Thymus (tissue), 11 donors: ENCODE measurements at regions not wholly inside any gene's neighbourhood (a gene's known extent, or its start where the extent isn't known, plus 50 kb on each side); places are given as distances from the start of the nearest gene placed in this dataset.

Experiments
- DNase-seq, 9 donors: peaks; one replicate each; pipeline ENCODE4 v3.0.0-alpha.2; 2013; ENCODE audit warnings: low spot score in 9 of 9, low read depth in 6 of 9, missing footprints in 1 of 9
- H3K27ac ChIP-seq, 2 donors: one replicate each; pipeline ENCODE4 v1.5.1; 2013; ENCODE audit warnings: control low read depth in 1 of 2, low read depth in 1 of 2, low read length in 1 of 2, mild to moderate bottlenecking in 1 of 2, moderate library complexity in 1 of 2
- H3K27me3 ChIP-seq, 2 donors: one replicate each; pipeline ENCODE4 v1.5.1; 2013; ENCODE audit warnings: low read length in 1 of 2; ENCODE audit not compliant: control insufficient read depth in 2 of 2, insufficient read depth in 1 of 2
- H3K36me3 ChIP-seq, 2 donors: one replicate each; pipeline ENCODE4 v1.5.1; 2013; ENCODE audit warnings: low read length in 1 of 2, mild to moderate bottlenecking in 1 of 2, moderate library complexity in 1 of 2; ENCODE audit not compliant: control insufficient read depth in 2 of 2, insufficient read depth in 2 of 2
- H3K4me1 ChIP-seq, 2 donors: one replicate each; pipeline ENCODE4 v1.5.1; 2013; ENCODE audit warnings: low read length in 2 of 2; ENCODE audit not compliant: control insufficient read depth in 2 of 2, insufficient read depth in 2 of 2
- H3K4me3 ChIP-seq, 2 donors: one replicate each; pipeline ENCODE4 v1.5.1; 2013; ENCODE audit warnings: low read length in 2 of 2, control low read depth in 1 of 2, mild to moderate bottlenecking in 1 of 2
- H3K9me3 ChIP-seq, 2 donors: one replicate each; pipeline ENCODE4 v1.5.1; 2013; ENCODE audit warnings: low read length in 1 of 2, mild to moderate bottlenecking in 1 of 2; ENCODE audit not compliant: control insufficient read depth in 2 of 2, insufficient read depth in 1 of 2
- WGBS: extraction: QIAGEN DNeasy Blood & Tissue Kit; methylation state at CpG from one replicate; pipeline ENCODE4 v1.1.7; 2013; 5-methylcytosine and 5-hydroxymethylcytosine counted together
- donor health status: healthy.

DNA sequence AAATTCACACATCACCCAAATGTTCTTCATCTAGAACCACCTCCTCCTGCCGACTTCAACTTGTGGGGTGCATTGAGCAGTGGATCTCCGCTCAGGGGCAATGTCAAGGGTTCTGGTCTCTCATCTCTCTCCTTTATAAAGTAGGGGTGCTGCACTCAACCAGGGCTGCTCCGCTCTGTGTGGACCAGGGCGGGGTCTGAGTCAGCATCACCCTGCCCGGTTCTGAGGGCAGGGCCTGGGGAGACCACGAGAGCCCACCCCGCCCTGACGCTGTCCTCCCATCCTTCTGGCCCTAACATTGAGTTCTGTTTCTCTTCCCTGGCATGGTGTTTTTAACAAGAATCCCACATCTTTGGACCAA is 311.6 kb upstream of the DIO3 start:
- no peaks in the 10 kb centered on the region for H3K36me3 ChIP-seq
- WGBS: 98% methylated on average over 8 of the region's 8 CpGs
- H3K9me3 ChIP-seq: no peaks in the 10 kb centered on the region
- peaks cover 0 to 4% of the 10 kb centered on the region in 2 donors for H3K27me3 ChIP-seq
- no peak overlapping the region for H3K27ac ChIP-seq
- no peak for DNase-seq
- no peaks in the 10 kb centered on the region for H3K4me1 ChIP-seq
- H3K4me3 ChIP-seq: no peak overlapping the region

DNA sequence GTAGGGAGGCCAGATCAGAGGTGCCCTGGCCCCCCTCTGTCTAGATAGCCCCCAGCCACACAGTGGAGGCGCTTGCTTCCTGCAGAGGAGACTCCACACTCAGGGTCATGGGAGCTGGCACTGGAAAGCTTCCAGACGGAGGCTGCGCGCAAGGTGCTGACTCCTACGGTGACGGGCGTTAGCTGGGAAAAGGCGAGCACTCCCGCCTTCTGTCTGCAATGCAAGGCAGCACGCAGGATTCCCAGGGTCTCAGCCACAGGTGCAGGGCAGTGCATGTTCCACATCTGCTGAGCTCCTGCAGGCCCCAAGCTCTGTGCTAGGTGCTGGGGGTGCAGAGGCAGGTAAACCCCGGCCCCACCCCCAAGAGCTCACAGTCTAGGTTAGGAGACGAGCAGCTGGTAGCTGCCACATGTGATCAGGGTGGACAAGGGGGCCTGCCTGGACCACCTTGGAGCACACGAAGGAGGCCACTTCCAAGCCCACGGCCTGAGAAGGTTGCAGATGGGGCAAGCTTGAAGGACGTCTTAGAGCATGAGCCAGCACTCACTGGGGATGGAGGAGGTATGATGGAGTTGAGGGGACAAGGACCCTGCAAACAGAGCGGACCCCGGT is 310.9 kb upstream of the DIO3 start:
- no peak for DNase-seq
- no peaks in the 10 kb centered on the region for H3K4me1 ChIP-seq
- H3K27ac ChIP-seq: no peak overlapping the region
- WGBS: 93% methylated on average over 17 of the region's 17 CpGs
- H3K4me3 ChIP-seq: no peak overlapping the region
- no peaks in the 10 kb centered on the region for H3K36me3 ChIP-seq
- H3K27me3 ChIP-seq: peaks cover 0 to 5% of the 10 kb centered on the region in 2 donors
- H3K9me3 ChIP-seq: no peaks in the 10 kb centered on the region

DNA sequence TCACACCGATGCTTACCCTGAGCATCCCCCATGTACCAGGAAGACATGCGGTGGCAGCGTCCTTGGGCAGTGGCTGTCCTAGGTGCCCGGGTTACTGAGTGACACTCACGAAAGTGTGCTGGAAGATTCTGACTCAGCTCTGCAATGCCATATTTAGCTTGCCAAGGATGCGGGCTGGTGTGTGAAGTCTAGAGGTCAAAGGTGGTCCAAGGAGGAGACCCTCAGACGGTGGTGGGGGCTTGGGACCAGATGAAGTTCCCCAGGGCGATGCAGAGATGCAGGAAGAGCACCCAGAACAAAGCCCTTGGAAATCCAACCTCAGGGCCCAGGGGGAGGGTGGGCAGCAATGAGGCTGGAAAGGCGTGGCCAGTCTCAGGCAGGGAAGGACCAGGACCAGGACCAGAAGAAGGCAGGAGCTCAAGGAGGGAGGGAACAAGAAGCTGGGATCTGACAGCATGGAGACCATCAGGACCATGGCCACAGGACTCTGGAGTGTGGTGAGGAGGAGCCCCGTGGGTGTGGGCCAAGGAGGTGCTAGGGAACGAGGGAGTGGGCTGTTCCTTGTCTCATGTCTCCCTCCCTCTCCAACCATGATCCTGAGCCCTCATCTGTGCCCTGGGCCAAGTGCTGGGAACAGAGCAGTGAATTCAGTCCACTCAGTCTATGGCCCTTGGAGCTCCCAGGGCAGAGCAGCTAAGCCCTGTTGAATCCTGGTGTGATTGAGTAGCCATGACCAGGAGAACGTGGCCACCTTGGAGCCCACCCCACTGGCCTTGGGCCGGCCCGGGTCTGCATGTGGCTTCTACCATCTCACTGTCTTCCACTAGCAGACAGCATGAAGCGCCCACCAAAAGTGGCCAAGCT is 310.1 kb upstream of the DIO3 start:
- no peak for DNase-seq

DNA sequence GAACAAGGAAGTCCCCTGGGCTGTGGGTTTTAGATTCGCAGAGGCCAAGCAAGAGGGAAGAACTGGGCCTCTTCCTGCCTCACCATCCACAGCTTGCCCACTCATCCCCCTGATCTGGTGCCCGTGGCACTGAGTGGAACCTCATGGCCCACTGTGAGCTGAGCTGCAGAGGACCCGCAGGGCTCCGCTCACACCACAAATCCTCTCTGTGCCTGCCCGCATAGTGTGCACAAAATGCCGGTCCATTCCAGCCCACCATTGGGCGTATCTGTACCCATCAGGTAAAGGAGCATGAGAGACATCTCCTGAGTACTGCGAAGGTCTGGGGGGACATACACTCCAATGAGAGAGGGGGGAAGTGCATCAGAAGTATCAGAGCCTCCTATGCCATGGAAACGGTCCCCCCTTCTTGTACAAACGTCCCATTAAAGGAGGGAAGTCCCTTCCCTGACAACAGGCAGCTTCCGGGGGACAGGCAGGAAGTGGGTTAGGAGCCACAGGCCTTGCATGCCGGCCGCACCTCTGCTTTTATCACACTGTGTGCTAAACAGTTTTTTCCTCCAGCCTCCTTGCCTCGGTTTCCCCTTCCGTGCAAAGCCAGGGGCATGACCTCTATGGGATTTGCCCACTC is 309.4 kb upstream of the DIO3 start:
- H3K27me3 ChIP-seq: peaks cover 0 to 6% of the 10 kb centered on the region in 2 donors
- no peaks in the 10 kb centered on the region for H3K36me3 ChIP-seq
- 63% methylated on average over 15 of the region's 15 CpGs for WGBS
- no peak overlapping the region for H3K4me3 ChIP-seq
- no peak overlapping the region for H3K27ac ChIP-seq
- no peak for DNase-seq
- no peaks in the 10 kb centered on the region for H3K4me1 ChIP-seq
- H3K9me3 ChIP-seq: no peaks in the 10 kb centered on the region

More for the DNA sequence above, 310.1 kb upstream of the DIO3 start:
- Histone ChIP-seq H3K4me1 (no peaks in the 10 kb centered on the region), H3K36me3 (no peaks in the 10 kb centered on the region), H3K9me3 (no peaks in the 10 kb centered on the region), H3K27ac (no peak overlapping the region), H3K4me3 (no peak overlapping the region), H3K27me3 (peaks cover 0 to 8% of the 10 kb centered on the region in 2 donors)
- 95% methylated on average over 15 of the region's 15 CpGs for WGBS

DNA sequence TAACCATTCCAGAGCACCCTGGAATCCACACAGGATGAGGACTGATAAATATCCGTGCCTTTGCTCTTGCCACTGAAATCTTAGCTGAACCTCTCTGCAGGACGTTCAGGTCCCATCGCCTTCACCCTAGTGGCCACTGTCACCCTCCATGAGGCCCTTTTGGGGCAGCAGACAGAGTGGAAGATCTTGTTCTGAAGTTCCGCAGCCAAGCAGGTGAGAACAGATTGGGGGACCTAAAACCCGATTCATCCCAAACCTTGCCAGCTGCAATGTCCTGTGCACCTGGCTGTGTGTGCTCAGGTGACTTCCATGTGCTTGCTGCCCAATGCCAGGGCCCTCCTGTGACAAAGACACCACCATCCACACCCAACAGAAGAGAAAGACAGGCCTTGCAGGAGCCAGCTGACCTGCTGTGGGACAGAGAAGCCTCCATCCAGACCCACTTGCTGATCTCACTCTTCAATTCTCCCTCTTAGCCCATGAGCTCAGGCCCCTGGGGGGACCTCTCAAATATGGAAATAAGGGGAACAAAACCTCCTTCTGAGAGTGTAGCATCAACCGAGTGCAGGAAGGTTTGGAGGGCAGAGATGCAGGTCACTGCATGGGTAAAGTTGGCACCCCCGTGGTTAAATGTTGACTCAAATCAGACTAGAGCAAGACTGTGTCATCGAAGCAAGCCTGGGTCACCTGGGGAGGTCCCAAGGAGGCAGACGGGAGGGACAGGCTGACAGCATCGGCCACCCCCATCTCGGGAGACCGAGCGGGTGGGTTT is 308.7 kb upstream of the DIO3 start:
- Histone ChIP-seq H3K27me3 (peaks cover 0 to 10% of the 10 kb centered on the region in 2 donors), H3K4me1 (no peaks in the 10 kb centered on the region), H3K4me3 (no peak overlapping the region), H3K36me3 (no peaks in the 10 kb centered on the region), H3K9me3 (no peaks in the 10 kb centered on the region), H3K27ac (no peak overlapping the region)
- DNase-seq: no peak
- 94% methylated on average over 13 of the region's 13 CpGs for WGBS

DNA sequence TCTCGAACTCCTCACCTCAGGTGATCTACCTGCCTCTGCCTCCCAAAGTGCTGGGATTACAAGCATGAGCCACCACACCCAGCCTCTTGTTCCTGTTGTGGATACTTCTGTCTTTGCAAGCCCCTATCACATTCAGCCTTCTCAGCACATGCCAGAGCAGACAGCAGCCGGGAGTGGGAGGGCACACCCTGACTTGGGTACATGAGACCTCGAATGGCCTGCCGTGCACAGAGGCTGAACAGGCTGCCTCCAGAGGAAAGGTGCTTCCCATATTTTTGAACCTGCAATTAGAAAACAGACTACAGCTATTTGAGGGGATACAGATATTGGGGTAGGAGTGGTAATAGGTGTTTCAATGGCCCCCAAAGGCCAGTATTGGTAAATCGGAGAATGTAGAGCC is 307.3 kb upstream of the DIO3 start:
- H3K27ac ChIP-seq: no peak overlapping the region
- 98% methylated on average over 5 of the region's 5 CpGs for WGBS
- H3K27me3 ChIP-seq: peaks cover 0 to 10% of the 10 kb centered on the region in 2 donors

DNA sequence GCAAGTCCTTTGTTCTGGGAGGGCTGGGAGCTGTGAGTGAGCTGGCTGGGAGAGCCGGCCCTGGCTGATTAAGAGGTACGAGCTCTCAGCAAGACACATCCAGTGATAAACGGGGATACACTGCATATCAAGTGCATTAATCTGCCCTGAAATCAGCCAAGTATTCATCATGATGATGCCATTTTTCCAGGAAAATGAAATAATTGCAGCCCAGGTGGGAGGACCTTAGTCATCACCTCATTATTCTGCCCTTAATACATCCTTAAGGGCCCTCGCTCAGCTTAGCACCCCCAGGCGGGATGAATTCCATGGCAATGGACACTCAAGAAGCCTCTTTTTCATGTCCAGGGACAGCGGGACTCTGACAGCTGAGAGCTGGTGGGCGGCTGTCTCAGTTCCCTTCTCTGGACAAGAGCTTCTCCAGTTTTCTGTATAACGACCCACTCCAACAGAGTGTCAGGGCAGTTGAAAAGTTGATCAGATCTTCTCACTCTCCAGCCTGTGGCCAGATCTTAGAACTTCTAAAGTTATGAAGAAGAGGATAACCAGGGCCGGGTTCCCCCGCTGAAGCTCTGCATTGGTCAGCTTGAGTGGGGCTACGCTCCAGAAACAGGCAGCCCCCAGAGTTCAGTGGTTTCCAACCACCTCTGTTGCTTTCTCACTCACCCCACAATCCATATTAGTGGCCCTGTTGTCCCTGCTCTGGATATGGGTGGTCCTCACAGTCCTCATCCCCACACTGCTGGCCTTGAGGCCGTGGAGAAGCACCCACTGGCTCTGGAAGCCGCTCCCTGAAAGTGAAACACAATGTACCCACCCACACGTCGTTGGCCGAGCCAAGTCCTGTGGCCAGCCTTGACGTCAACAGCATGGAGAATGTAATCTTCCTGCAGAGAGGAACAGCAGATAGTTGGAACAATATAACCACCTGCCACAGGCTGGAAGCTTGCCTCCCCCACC is 306.2 kb upstream of the DIO3 start:
- peaks cover 0 to 10% of the 10 kb centered on the region in 2 donors for H3K27me3 ChIP-seq
- H3K9me3 ChIP-seq: no peaks in the 10 kb centered on the region
- no peak for DNase-seq
- no peaks in the 10 kb centered on the region for H3K4me1 ChIP-seq
- no peaks in the 10 kb centered on the region for H3K36me3 ChIP-seq
- WGBS: 93% methylated on average over 17 of the region's 17 CpGs
- no peak overlapping the region for H3K27ac ChIP-seq
- no peak overlapping the region for H3K4me3 ChIP-seq

More for the DNA sequence above, 307.3 kb upstream of the DIO3 start:
- H3K4me3 ChIP-seq: no peak overlapping the region
- no peaks in the 10 kb centered on the region for H3K4me1 ChIP-seq
- no peaks in the 10 kb centered on the region for H3K9me3 ChIP-seq
- H3K36me3 ChIP-seq: no peaks in the 10 kb centered on the region
- DNase-seq: no peak

DNA sequence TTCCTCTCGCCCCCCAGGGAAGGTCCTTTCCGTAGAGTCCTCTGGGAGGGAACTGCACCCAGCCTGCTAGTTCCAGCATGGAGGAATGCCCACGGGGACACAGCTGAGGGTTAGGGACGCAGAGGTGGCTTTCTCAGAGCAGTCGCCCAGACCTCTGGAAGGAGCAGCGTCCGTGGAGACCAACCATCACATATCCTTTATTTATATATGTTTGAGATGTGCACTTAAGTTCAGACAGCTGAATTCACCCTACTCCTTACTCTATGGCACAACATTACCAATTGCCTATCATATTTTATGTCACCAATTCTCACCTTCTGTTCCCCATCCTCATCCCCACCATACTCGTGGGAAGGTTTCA is 305.6 kb upstream of the DIO3 start:
- Histone ChIP-seq H3K36me3 (no peaks in the 10 kb centered on the region), H3K4me3 (no peak overlapping the region), H3K27me3 (peaks cover 0 to 10% of the 10 kb centered on the region in 2 donors), H3K4me1 (no peaks in the 10 kb centered on the region), H3K9me3 (no peaks in the 10 kb centered on the region), H3K27ac (no peak overlapping the region)
- 94% methylated on average over 8 of the region's 8 CpGs for WGBS
- DNase-seq: no peak
